NCI-H748 treated with DMSO at 0.1 percent for 48 hours (cell line): ENCODE measurements at regions not wholly inside any gene's neighbourhood (a gene's known extent, or its start where the extent isn't known, plus 50 kb on each side); places are given as distances from the start of the nearest gene placed in this dataset.

Source experiments
- DNase-seq: peaks from one replicate; lab custom pipeline; 2025; lab: John Stamatoyannopoulos, UW

GRCh38 chr13:74000876-74001275, 133.3 kb downstream of the KLF12 start:
- no peak for DNase-seq

- DNase-seq, result no peak
These were observed 135.6 kb downstream of the KLF12 start for GRCh38 chr13:73998631-73999030.

GRCh38 chr13:73997964-73998363, 136.2 kb downstream of the KLF12 start:
- no peak for DNase-seq

- DNase-seq, result no peak
These were observed 137.6 kb downstream of the KLF12 start for GRCh38 chr13:73996569-73996968.

GRCh38 chr13:73995736-73996135, 138.5 kb downstream of the KLF12 start:
- DNase-seq, result no peak

- DNase-seq, result no peak
These were observed 140.5 kb downstream of the KLF12 start for GRCh38 chr13:73993661-73994060.

- DNase-seq, result peak; percentile 64
These were observed 142.3 kb downstream of the KLF12 start for GRCh38 chr13:73991884-73992283.

GRCh38 chr13:73991384-73991783, 142.8 kb downstream of the KLF12 start:
- peak; percentile 59 for DNase-seq

- DNase-seq, result no peak
These were observed 144.9 kb downstream of the KLF12 start for GRCh38 chr13:73989244-73989843.

- DNase-seq, result no peak
These were observed 145.7 kb downstream of the KLF12 start for GRCh38 chr13:73988461-73988860.

GRCh38 chr13:73987618-73988017, 146.6 kb downstream of the KLF12 start:
- DNase-seq, result no peak

- no peak for DNase-seq
These were observed 148.4 kb downstream of the KLF12 start for GRCh38 chr13:73985783-73986182.

- no peak for DNase-seq
These were observed 149.1 kb downstream of the KLF12 start for GRCh38 chr13:73984949-73985691.

GRCh38 chr13:73984201-73984600, 150.0 kb downstream of the KLF12 start:
- DNase-seq, result no peak

- DNase-seq, result no peak
These were observed 151.1 kb downstream of the KLF12 start for GRCh38 chr13:73983109-73983508.

GRCh38 chr13:73981595-73981994, 152.6 kb downstream of the KLF12 start:
- no peak for DNase-seq

- no peak for DNase-seq
These were observed 158.4 kb downstream of the KLF12 start for GRCh38 chr13:73975767-73976166.

- no peak for DNase-seq
These were observed 160.2 kb downstream of the KLF12 start for GRCh38 chr13:73974051-73974450.

- no peak for DNase-seq
These were observed 161.0 kb downstream of the KLF12 start for GRCh38 chr13:73973156-73973555.

GRCh38 chr13:73972545-73972944, 161.7 kb downstream of the KLF12 start:
- DNase-seq, result no peak

GRCh38 chr13:73971481-73971880, 162.7 kb downstream of the KLF12 start:
- DNase-seq, result no peak

GRCh38 chr13:73970421-73971055, 163.7 kb downstream of the KLF12 start:
- DNase-seq, result no peak

GRCh38 chr13:73967397-73968165, 166.6 kb downstream of the KLF12 start:
- no peak for DNase-seq
